H1 (cell line): ENCODE measurements at regions not wholly inside any gene's neighbourhood (a gene's known extent, or its start where the extent isn't known, plus 50 kb on each side); places are given as distances from the start of the nearest gene placed in this dataset.

Experiments
- CTCF ChIA-PET: fragments of 300-600 bp; sonication (Branson Sonifier 250); formaldehyde crosslinking; loops from one replicate; lab custom pipeline; 2021; ENCODE audit not compliant: partially characterized antibody; lab: Charles Lee
- POLR2A ChIA-PET: fragments of 300-600 bp; sonication (Branson Sonifier 250); formaldehyde crosslinking; loops from one replicate; lab custom pipeline; 2021; ENCODE audit warnings: inconsistent platforms; ENCODE audit not compliant: partially characterized antibody; lab: Charles Lee
- DNase-seq, 2 experiments: peaks; one replicate each; pipeline versions ENCODE4 v3.0.0 to v3.0.0-alpha.2; 2010 to 2022; ENCODE audit warnings: low spot score in 2 of 2, low read depth in 1 of 2, mixed read lengths in 1 of 2
- FAIRE-seq: peaks from 2 replicates; lab custom pipeline; 2011; peaks lifted over from hg19 to GRCh38; lab: Jason Lieb, UNC
- H2AFZ ChIP-seq: 2 replicates; pipeline ENCODE4 v1.8.1; 2012; ENCODE audit warnings: low read length, inconsistent platforms
- H2AK5ac ChIP-seq: 2 replicates; pipeline ENCODE4 v1.6.1; 2013; ENCODE audit warnings: low read depth, low read length
- H2BK120ac ChIP-seq: replicated peaks from 2 replicates; pipeline ENCODE3; 2013; ENCODE audit warnings: low read depth, low read length, inconsistent platforms
- H2BK12ac ChIP-seq: 2 replicates; pipeline ENCODE4 v1.6.1; 2013; ENCODE audit warnings: low read depth, low read length
- H2BK15ac ChIP-seq: 2 replicates; pipeline ENCODE4 v1.6.1; 2013; ENCODE audit warnings: low read length
- H2BK20ac ChIP-seq: 2 replicates; pipeline ENCODE4 v1.6.1; 2013; ENCODE audit warnings: low read length
- H2BK5ac ChIP-seq: 2 replicates; pipeline ENCODE4 v1.6.1; 2013; ENCODE audit warnings: low read depth, low read length
- H3K14ac ChIP-seq: 2 replicates; pipeline ENCODE4 v1.6.1; 2013; ENCODE audit warnings: inconsistent platforms; ENCODE audit not compliant: insufficient read length
- H3K18ac ChIP-seq: 2 replicates; pipeline ENCODE4 v1.6.1; 2013; ENCODE audit warnings: low read length; ENCODE audit errors: extremely low read depth
- H3K23ac ChIP-seq: 2 replicates; pipeline ENCODE4 v1.6.1; 2013; ENCODE audit warnings: inconsistent platforms; ENCODE audit not compliant: insufficient read length
- H3K23me2 ChIP-seq: 2 replicates; pipeline ENCODE4 v1.6.1; 2013; ENCODE audit warnings: low read depth, low read length
- H3K27ac ChIP-seq: 2 replicates; pipeline ENCODE4 v1.6.1; 2011; ENCODE audit warnings: low read depth, low read length, inconsistent platforms
- H3K27me3 ChIP-seq, 4 experiments: replicated peaks in 1 of 4; 1 replicate in 1 of 4; 2 replicates in 3 of 4; pipeline versions ENCODE4 v1.6.1 to v1.8.1; 2011 to 2013; ENCODE audit warnings: low read length in 3 of 4, mild to moderate bottlenecking in 3 of 4, inconsistent platforms in 2 of 4, mixed read lengths in 2 of 4, moderate library complexity in 1 of 4; ENCODE audit not compliant: control insufficient read depth in 3 of 4, insufficient read depth in 3 of 4; ENCODE audit errors: extremely low read depth in 1 of 4
- H3K36me3 ChIP-seq, 4 experiments: 2 replicates each; pipeline versions ENCODE4 v1.6.1 to v1.8.1; 2011 to 2013; ENCODE audit warnings: mild to moderate bottlenecking in 4 of 4, low read length in 3 of 4, moderate library complexity in 2 of 4, control low read depth in 1 of 4, inconsistent platforms in 1 of 4; ENCODE audit not compliant: insufficient read depth in 4 of 4, control insufficient read depth in 2 of 4
- H3K4ac ChIP-seq: replicated peaks from 2 replicates; pipeline ENCODE3; 2013; ENCODE audit warnings: low read length, low read depth, mixed read lengths, inconsistent platforms; ENCODE audit not compliant: insufficient read length
- H3K4me1 ChIP-seq, 4 experiments: replicated peaks in 1 of 4; 1 replicate in 1 of 4; 2 replicates in 3 of 4; pipeline versions ENCODE4 v1.6.1 to v1.8.1; 2011 to 2013; ENCODE audit warnings: low read length in 3 of 4, inconsistent platforms in 2 of 4, mixed read lengths in 1 of 4; ENCODE audit not compliant: insufficient read depth in 4 of 4, control insufficient read depth in 3 of 4
- H3K4me2 ChIP-seq, 2 experiments: 2 replicates each; pipeline versions ENCODE4 v1.6.1 to v1.8.1; 2011 to 2013; ENCODE audit warnings: low read depth in 2 of 2, low read length in 2 of 2, control low read depth in 1 of 2, inconsistent platforms in 1 of 2, mild to moderate bottlenecking in 1 of 2; ENCODE audit not compliant: insufficient read depth in 1 of 2
- H3K4me3 ChIP-seq, 4 experiments: fragments of 200-600, 300-600 bp in 1 of 4; sonication (generic), shearing (Covaris generic), sonication (Bioruptor Twin) in 1 of 4; 2 replicates each; pipeline versions ENCODE4 v1.5.1 to v1.8.1; 2011 to 2016; ENCODE audit warnings: low read length in 4 of 4, low read depth in 3 of 4, control low read depth in 2 of 4, inconsistent platforms in 2 of 4, mild to moderate bottlenecking in 2 of 4, mixed read lengths in 1 of 4, moderate library complexity in 1 of 4; ENCODE audit not compliant: insufficient read depth in 2 of 4; ENCODE audit errors: extremely low read depth in 1 of 4
- H3K56ac ChIP-seq: replicated peaks from 2 replicates; pipeline ENCODE3; 2013; ENCODE audit warnings: low read depth, mild to moderate bottlenecking, mixed read lengths, low read length, inconsistent platforms; ENCODE audit not compliant: insufficient read length
- H3K79me1 ChIP-seq: 2 replicates; pipeline ENCODE4 v1.6.1; 2013; ENCODE audit warnings: low read depth, low read length, control low read depth
- H3K79me2 ChIP-seq, 2 experiments: 2 replicates each; pipeline versions ENCODE4 v1.6.1 to v1.8.1; 2012 to 2013; ENCODE audit warnings: low read length in 2 of 2, mild to moderate bottlenecking in 2 of 2, inconsistent platforms in 1 of 2; ENCODE audit not compliant: insufficient read depth in 2 of 2, control insufficient read depth in 1 of 2
- H3K9ac ChIP-seq, 4 experiments: replicated peaks in 1 of 4; 1 replicate in 1 of 4; 2 replicates in 3 of 4; pipeline versions ENCODE4 v1.6.1 to v1.8.1; 2011 to 2013; ENCODE audit warnings: low read depth in 3 of 4, low read length in 3 of 4, control low read depth in 2 of 4, mild to moderate bottlenecking in 2 of 4, moderate library complexity in 2 of 4, inconsistent platforms in 1 of 4; ENCODE audit errors: extremely low read depth in 1 of 4
- H3K9me3 ChIP-seq, 2 experiments: 2 replicates each; pipeline versions ENCODE4 v1.6.1 to v1.8.1; 2012 to 2013; ENCODE audit warnings: mild to moderate bottlenecking in 2 of 2, moderate library complexity in 2 of 2, control low read depth in 1 of 2, inconsistent platforms in 1 of 2, low read depth in 1 of 2, low read length in 1 of 2, mixed read lengths in 1 of 2; ENCODE audit not compliant: insufficient read depth in 2 of 2
- H4K20me1 ChIP-seq, 2 experiments: replicated peaks in 1 of 2; 2 replicates each; pipeline versions ENCODE3 to v1.8.1; 2011 to 2013; ENCODE audit warnings: inconsistent platforms in 2 of 2, low read length in 2 of 2, mild to moderate bottlenecking in 1 of 2; ENCODE audit not compliant: insufficient read depth in 2 of 2, control insufficient read depth in 1 of 2
- H4K5ac ChIP-seq: 2 replicates; pipeline ENCODE4 v1.6.1; 2013; ENCODE audit warnings: low read length, low read depth, mixed read lengths, inconsistent platforms; ENCODE audit not compliant: insufficient read length
- H4K8ac ChIP-seq: 2 replicates; pipeline ENCODE4 v1.8.0; 2013; ENCODE audit warnings: mild to moderate bottlenecking, moderate library complexity, low read length, inconsistent platforms; ENCODE audit not compliant: insufficient read depth; ENCODE audit errors: extremely low read depth
- H4K91ac ChIP-seq: replicated peaks from 2 replicates; pipeline ENCODE3; 2013; ENCODE audit warnings: low read length, mixed read lengths, inconsistent platforms; ENCODE audit not compliant: insufficient read length
- CHD1 ChIP-seq: IDR thresholded peaks from 2 replicates; pipeline ENCODE4 v1.6.1; 2012; ENCODE audit warnings: low read depth, low read length, improper control_type of control experiment
- CHD2 ChIP-seq: IDR thresholded peaks from 2 replicates; pipeline ENCODE4 v1.6.1; 2012; ENCODE audit warnings: low read length, improper control_type of control experiment
- EGR1 ChIP-seq: IDR thresholded peaks from 2 replicates; pipeline ENCODE4 v1.6.1; 2011; ENCODE audit warnings: low read depth, low read length, borderline replicate concordance
- GABPA ChIP-seq: IDR thresholded peaks from 2 replicates; pipeline ENCODE4 v1.6.1; 2011; ENCODE audit warnings: mild to moderate bottlenecking, low read length, moderate library complexity, borderline replicate concordance; ENCODE audit not compliant: insufficient read depth
- GTF2F1 ChIP-seq: IDR thresholded peaks from 2 replicates; pipeline ENCODE4 v1.6.1; 2012; ENCODE audit warnings: low read depth, low read length, improper control_type of control experiment, borderline replicate concordance
- POLR2AphosphoS5 ChIP-seq: IDR thresholded peaks from 2 replicates; pipeline ENCODE4 v1.6.1; 2011; ENCODE audit warnings: low read depth, low read length
- RNF2 ChIP-seq: fragments of 200-900, 300-1000 bp; sonication (generic); IDR thresholded peaks from 2 replicates; pipeline ENCODE4 v1.7.1; 2016; ENCODE audit warnings: borderline replicate concordance, low read depth, mild to moderate bottlenecking, antibody characterized with exemption, low read length; ENCODE audit not compliant: poor library complexity, severe bottlenecking; ENCODE audit errors: missing control alignments
- SP2 ChIP-seq: IDR thresholded peaks from 2 replicates; pipeline ENCODE4 v1.6.1; 2012; ENCODE audit warnings: mild to moderate bottlenecking, low read length, inconsistent platforms
- SP4 ChIP-seq: IDR thresholded peaks from 2 replicates; pipeline ENCODE4 v1.6.1; 2012; ENCODE audit warnings: low read length, inconsistent platforms
- SRF ChIP-seq: IDR thresholded peaks from 2 replicates; pipeline ENCODE4 v1.6.1; 2011; ENCODE audit warnings: mild to moderate bottlenecking, low read depth, low read length, moderate library complexity
- TAF1 ChIP-seq: IDR thresholded peaks from 2 replicates; pipeline ENCODE4 v1.6.1; 2011; ENCODE audit warnings: mild to moderate bottlenecking, low read depth, low read length
- TAF7 ChIP-seq: optimal IDR thresholded peaks from 2 replicates; pipeline ENCODE3; 2011; ENCODE audit warnings: low read depth, mild to moderate bottlenecking, inconsistent platforms, low read length, moderate library complexity, borderline replicate concordance
- WGBS, 2 experiments: shearing (Covaris generic) in 1 of 2; methylation state at CpG; one replicate each; pipeline versions ENCODE4 v1.1.6 to v1.1.7; 2013 to 2015; ENCODE audit warnings: low lambda C conversion rate in 2 of 2, mixed read lengths in 2 of 2, inconsistent platforms in 1 of 2, low coverage in 1 of 2, missing lambda C conversion rate in 1 of 2; ENCODE audit not compliant: insufficient replicate concordance in 2 of 2, insufficient coverage in 1 of 2, insufficient read length in 1 of 2; ENCODE audit errors: extremely low coverage in 1 of 2, missing lambda C conversion rate in 1 of 2; 5-methylcytosine and 5-hydroxymethylcytosine counted together
- TF ChIP-seq, protein P1 (sequence below): IDR thresholded peaks from 2 replicates; pipeline ENCODE4 v1.6.1; 2011; ENCODE audit warnings: low read length, improper control_type of control experiment

DNA sequence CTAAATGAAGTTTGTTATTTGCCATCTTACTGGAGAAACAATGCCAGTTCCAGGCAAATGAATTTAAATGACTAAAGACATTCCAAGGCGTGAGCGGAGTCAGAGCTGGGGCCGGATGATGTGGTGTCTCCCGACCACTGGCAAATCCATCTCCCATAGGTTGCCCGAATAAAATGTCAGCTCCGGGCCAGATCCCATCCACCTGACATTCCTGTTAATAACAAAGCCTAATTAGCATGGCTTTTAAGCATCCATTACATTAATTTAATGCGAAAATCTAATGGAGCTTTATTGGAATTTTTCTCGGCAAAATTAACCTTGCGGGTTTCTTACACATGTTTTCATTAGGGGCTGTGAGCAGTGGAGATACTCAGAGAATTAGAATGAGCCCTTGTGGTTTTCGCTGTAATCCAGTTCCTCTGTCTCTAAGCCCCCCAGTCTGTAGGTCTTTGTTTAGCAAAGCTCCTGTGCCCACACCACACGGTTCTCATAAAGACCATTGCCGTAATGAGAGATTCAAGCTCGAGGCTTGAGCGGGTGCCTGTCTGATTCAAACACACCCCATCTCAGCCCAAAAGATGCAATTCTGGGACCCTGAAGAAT, 123.3 kb downstream of the CCT6B start:
- FAIRE-seq, result peak; percentile 58
- H3K27me3 ChIP-seq, result no peaks in the 10 kb centered on the region
- no peak overlapping the region for H4K91ac ChIP-seq
- H2BK15ac ChIP-seq, result no peak overlapping the region
- H3K4me2 ChIP-seq, result no peak overlapping the region
- no peak overlapping the region for H3K18ac ChIP-seq
- no peak overlapping the region for H3K27ac ChIP-seq
- no peak overlapping the region for H2AFZ ChIP-seq
- H3K4ac ChIP-seq, result no peak overlapping the region
- H3K79me1 ChIP-seq, result no peaks in the 10 kb centered on the region
- H3K56ac ChIP-seq, result no peak overlapping the region
- no peak overlapping the region for H2BK120ac ChIP-seq
- 73% methylated on average over 14 of the region's 14 CpGs; no CpG with 5 or more reads in 1 of the 2 experiments for WGBS, 2 experiments
- no peaks in the 10 kb centered on the region for H4K20me1 ChIP-seq
- no peak overlapping the region for H3K4me3 ChIP-seq
- no peaks in the 10 kb centered on the region for H3K23me2 ChIP-seq
- no peak overlapping the region for H3K14ac ChIP-seq
- no peak overlapping the region for H4K5ac ChIP-seq
- no peaks in the 10 kb centered on the region for H3K79me2 ChIP-seq
- H3K23ac ChIP-seq, result no peak overlapping the region
- no peak overlapping the region for H2AK5ac ChIP-seq
- no peak for DNase-seq
- H3K36me3 ChIP-seq, result no peaks in the 10 kb centered on the region; a peak in 1 of 8 replicates
- H3K9ac ChIP-seq, result no peak overlapping the region
- H2BK5ac ChIP-seq, result no peak overlapping the region
- H2BK20ac ChIP-seq, result no peak overlapping the region
- H4K8ac ChIP-seq, result no peak overlapping the region
- ChIA-PET CTCF (interaction anchor here (0.8 kb wide), 1 partner anchor 25 kb away, joined by 4 read pairs; no protein-coding TSS in a partner anchor), POLR2A (interaction anchor here (0.9 kb wide), 1 partner anchor 9 kb away, joined by 4 read pairs; no protein-coding TSS in a partner anchor)
- no peaks in the 10 kb centered on the region for H3K9me3 ChIP-seq
- peaks cover 0 to 7% (median 4%) of the 10 kb centered on the region in 4 experiments; a peak in 4 of 7 replicates for H3K4me1 ChIP-seq
- H2BK12ac ChIP-seq, result no peak overlapping the region
- TF ChIP-seq SP4, result no peak
- TF ChIP-seq CHD1, result no peak
- TF ChIP-seq, protein P1, sequence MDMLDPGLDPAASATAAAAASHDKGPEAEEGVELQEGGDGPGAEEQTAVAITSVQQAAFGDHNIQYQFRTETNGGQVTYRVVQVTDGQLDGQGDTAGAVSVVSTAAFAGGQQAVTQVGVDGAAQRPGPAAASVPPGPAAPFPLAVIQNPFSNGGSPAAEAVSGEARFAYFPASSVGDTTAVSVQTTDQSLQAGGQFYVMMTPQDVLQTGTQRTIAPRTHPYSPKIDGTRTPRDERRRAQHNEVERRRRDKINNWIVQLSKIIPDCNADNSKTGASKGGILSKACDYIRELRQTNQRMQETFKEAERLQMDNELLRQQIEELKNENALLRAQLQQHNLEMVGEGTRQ, result no peak
- TF ChIP-seq POLR2AphosphoS5, result no peak
- TF ChIP-seq RNF2, result no peak
- TF ChIP-seq TAF1, result no peak
- no peak for TF ChIP-seq SRF
- TF ChIP-seq GTF2F1, result no peak
- no peak for TF ChIP-seq CHD2
- TF ChIP-seq GABPA, result no peak
- TF ChIP-seq SP2, result no peak
- no peak for TF ChIP-seq TAF7
- TF ChIP-seq EGR1, result no peak
